HG03575 (cell line): ENCODE measurements at regions not wholly inside any gene's neighbourhood (a gene's known extent, or its start where the extent isn't known, plus 50 kb on each side); places are given as distances from the start of the nearest gene placed in this dataset.

Experiments used
- ATAC-seq: cut with Tn5 transposase; IDR thresholded peaks from one replicate; pipeline ENCODE4 v1.9.1; 2021; ENCODE audit not compliant: unreplicated experiment, insufficient number of reproducible peaks, low FRiP score; ENCODE audit errors: extremely low read depth

GRCh38 chr1:114207635-114208034, 54.0 kb upstream of the SYT6 start:
- ATAC-seq, result no peak

DNA sequence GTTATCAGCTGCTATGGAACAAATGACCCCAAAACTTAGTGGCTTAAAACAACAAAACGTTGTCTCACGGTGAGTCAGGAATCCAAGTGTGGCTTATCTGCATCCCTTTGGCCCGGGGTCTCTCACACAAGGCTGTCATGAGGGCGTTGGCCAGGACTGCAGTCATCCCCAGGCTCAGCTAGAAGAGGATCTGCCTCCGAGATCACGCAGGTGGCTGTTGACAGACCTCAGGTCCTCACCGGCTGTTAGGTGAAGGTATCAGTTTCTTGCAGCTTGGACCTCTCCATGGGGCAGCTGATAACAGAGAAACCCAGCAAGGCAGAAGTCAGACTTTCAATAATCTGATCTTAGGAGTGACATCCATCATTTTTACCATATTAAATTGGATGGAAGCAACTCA, 52.7 kb upstream of the SYT6 start:
- ATAC-seq, result no peak

GRCh38 chr1:114203595-114204128, 50.0 kb upstream of the SYT6 start:
- no peak for ATAC-seq
